Stimulated activated naive CD4-positive, alpha-beta T cell treated with Interleukin-2 at 50 U/mL for 16 hours (primary cell): ENCODE measurements at regions not wholly inside any gene's neighbourhood (a gene's known extent, or its start where the extent isn't known, plus 50 kb on each side); places are given as distances from the start of the nearest gene placed in this dataset.

Experiments
- DNase-seq: peaks from one replicate; lab custom pipeline; 2025; lab: John Stamatoyannopoulos, UW

DNA sequence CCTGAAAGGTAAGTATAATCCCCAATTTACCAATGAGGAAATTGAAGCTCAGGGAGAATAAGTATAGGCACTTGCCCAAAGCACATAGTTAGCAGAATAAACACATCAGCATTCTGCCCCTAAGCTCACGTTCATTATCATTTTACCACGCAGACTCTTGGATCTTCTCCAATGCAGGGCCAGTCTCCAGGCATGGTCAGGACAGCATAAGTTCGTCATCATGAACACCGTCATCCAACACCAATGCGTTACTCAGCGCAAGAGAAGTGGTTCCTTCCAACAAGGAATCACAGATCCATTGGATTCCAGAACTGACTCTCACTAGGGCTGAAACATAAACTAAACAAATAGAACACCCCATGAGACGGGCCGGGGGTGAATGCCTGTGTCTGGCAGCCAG lies 86.5 kb upstream of the GPM6B start:
- DNase-seq: no peak

GRCh38 chrX:13902406-13902805 lies 85.5 kb upstream of the GPM6B start:
- no peak for DNase-seq

DNA sequence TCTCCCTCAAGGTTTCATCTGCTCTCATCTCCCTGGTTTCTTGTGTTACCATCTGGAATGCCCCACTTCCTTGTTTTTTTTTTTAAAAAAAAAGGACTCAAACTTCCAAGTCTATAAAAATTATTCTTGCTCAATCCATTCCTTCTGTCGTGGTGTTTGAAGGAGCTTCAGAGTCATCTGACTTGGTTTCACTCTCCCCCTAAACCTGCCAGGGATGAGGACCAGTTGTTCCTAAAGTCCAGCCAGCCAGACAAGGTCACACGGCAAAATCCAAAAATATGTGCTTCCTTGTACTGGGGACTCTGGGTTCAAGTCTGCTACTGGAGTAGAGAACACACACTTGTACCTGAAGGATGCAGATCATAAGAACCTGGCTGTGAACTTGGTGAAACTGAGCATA lies 84.5 kb upstream of the GPM6B start:
- DNase-seq: no peak

- no peak for DNase-seq
Observed at GRCh38 chrX:13900351-13900750, 83.5 kb upstream of the GPM6B start.

DNA sequence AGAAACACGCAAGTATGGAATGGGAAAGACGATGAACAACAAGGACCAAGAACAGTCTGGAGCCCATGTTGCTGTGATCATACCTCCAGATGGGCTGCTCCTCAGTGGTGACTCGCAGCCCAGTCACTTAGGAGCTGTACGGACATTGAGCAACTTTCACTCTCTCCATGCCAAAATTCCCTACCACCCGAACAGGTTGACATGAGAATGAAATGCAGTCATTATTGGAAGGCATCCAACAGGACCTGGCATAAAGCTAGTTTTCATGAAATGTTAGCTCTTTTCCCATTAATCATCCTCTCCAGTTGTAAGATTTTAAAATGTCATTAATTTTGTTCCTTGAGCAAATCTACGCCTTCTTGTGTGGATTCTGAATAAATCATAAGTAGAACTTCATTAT lies 82.7 kb upstream of the GPM6B start:
- no peak for DNase-seq

- DNase-seq: peak; percentile 0
Observed at GRCh38 chrX:13898603-13899002, 81.7 kb upstream of the GPM6B start.

GRCh38 chrX:13898083-13898482 lies 81.2 kb upstream of the GPM6B start:
- no peak for DNase-seq

DNA sequence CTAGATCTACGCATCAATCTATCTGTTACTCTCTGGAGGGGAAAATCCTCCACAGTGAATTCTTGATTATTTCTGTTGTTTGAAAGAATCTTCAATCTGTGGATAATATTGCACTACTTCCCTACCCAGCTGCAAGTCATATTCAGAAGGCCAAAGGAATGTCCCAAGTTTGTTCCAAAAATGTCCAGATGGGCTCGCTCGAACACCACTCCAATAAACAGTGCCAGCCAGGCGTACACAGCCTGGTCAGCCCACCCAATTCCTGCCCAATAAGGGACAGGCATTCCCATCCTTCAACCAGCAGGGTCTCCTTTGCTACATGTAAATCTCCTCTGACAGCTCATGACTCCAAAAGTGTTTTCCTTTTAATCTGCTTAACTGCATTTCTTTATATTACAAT lies 80.7 kb upstream of the GPM6B start:
- DNase-seq: no peak

DNA sequence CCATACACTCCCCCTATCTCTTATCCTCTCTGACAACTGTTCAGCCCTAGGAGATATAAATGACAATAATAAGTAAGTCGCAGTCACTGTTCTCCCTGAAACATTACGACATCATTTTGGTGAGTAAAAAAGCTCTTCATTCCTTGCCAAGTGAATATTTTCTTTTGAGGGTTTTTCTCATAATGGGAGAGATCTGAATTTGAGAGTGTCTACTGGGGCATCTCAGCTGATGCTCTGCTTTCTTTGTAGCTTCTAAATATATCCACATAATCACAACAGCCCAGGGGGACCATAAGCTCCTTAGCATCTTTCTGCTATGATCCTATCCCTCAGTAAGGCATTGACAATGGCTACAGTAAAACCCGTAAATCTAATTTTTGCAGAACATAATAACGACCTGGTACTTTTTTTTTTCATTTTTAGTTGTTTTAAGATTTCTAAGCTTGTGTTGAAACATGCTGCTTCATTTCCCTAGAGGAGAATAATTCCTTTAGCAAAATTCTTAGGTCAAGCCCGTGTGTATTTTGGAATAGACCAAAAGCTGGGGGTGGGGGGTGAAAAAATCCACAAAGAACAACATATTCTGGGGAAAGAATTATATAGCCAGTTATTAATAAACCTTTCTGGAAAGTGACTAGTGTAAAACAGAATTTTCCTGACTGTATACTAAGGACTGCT lies 78.1 kb upstream of the GPM6B start:
- DNase-seq: no peak

GRCh38 chrX:13893826-13894225 lies 76.9 kb upstream of the GPM6B start:
- no peak for DNase-seq

- no peak for DNase-seq
Observed at GRCh38 chrX:13892856-13893255, 76.0 kb upstream of the GPM6B start.

GRCh38 chrX:13891377-13892140 lies 74.7 kb upstream of the GPM6B start:
- no peak for DNase-seq

- DNase-seq: no peak
Observed at GRCh38 chrX:13890806-13891205, 73.9 kb upstream of the GPM6B start.

DNA sequence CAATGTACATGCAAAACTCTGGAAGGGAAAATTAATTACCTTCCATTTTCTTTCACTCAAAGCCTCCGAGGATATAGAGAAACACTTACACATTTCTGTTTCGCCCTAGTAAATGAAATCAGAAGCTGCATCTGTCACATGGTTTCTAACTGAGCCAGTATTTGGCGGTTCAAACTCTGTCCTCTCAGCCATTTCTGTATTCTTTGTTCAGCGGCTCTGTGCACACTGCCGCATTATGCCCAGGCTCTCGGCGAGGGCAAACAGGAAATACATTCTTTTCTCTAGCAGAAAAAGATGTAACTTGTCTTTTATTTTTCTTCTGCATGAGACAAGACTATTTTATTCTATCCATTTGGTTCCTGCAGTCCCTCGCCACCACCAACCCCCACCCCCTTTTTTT lies 71.4 kb upstream of the GPM6B start:
- DNase-seq: no peak

- DNase-seq: no peak
Observed at GRCh38 chrX:13885591-13885990, 68.7 kb upstream of the GPM6B start.

DNA sequence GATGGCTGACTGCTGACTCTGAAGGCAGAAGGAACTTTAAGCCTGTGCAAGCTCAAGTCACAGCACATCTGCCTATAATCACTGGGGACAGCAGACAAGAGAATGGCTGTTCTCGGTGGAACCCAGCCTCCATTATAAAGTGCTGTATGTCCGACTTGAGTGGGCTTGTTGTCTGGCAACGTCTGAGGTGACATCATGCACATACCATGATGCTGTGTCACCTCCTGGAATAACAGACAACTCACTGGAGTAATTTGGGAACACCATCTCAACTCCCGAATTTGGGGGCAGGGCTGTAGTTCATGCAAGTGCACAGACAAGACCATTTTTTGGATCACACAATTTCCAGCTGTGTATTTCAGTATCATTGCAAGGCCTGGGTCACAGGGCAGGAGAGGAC lies 59.8 kb upstream of the GPM6B start:
- no peak for DNase-seq

DNA sequence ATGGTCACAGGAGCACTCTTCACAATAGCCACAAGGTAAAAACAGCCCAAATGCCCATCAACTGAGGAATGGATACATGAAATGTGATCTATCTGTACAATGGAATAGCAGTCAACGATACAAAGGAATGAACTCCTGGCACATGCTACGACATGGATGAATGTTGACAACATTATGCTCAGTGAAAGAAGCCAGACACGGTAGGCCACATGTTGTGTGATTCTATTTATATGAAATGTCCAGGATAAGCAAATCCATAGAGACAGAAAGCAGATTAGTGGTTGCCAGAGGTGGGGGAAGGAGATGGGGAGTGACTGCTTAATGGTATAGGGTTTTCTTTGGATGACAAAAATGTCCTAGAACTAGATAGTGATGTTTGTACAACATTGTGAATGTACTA lies 58.7 kb upstream of the GPM6B start:
- DNase-seq: no peak

GRCh38 chrX:13868591-13868990 lies 51.7 kb upstream of the GPM6B start:
- no peak for DNase-seq
